Activated CD4-positive, CD25-positive, alpha-beta regulatory T cell treated with anti-CD3 and anti-CD28 coated beads, Interleukin-2, amount 50 U/mL, for 24 hours (primary cell): ENCODE measurements at regions not wholly inside any gene's neighbourhood (a gene's known extent, or its start where the extent isn't known, plus 50 kb on each side); places are given as distances from the start of the nearest gene placed in this dataset.

ENCODE experiments used
- ATAC-seq, 2 donors: fragments of 150-1000 bp; cut with Tn5 transposase; one replicate each; pipeline ENCODE4 v1.10.0; 2021; ENCODE audit warnings: mild to moderate bottlenecking in 1 of 2, moderate library complexity in 1 of 2

DNA sequence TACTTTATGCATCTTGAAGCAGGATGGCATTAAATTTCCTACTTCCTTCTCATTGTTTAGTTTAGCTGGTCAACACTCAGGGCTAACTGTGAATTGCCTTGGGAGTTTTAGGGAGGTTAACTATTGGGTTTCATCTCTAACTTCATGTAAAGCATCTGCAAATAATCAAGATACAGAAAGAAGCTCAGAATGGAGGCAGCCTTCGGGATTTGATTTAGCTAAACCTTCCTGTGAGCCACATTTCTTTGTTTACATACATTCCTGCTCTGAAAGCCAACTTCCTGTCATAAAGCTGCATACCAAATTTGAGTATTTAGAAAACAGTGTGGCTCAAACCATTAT lies 131.7 kb upstream of the PCDH18 start:
- no peak for ATAC-seq

GRCh38 chr4:137663251-137664045 lies 131.2 kb upstream of the PCDH18 start:
- no peak for ATAC-seq

- ATAC-seq, result no peak
These were observed 129.4 kb upstream of the PCDH18 start for GRCh38 chr4:137661693-137662092.

DNA sequence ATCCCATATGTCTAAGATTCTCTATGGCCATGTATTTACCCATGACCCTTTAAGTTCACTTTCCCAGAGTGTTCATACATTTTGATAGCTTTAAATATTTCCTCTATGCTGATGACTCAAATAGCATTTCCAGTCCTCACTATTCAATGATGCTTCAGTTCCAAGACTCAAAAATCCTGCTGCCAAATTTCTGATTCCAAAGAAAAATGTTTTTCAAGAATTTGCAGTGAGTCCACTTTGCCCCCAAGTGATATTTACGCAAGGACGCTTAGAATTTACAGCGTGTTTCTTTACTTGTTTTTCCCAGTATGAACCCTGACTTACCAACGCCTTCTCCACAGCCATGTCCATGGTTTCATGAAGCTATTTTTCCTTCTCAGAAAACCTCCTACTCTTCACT lies 127.9 kb upstream of the PCDH18 start:
- no peak for ATAC-seq

- ATAC-seq, result no peak
These were observed 127.1 kb upstream of the PCDH18 start for GRCh38 chr4:137659431-137659830.

GRCh38 chr4:137656661-137657060 lies 124.4 kb upstream of the PCDH18 start:
- no peak for ATAC-seq

- no peak for ATAC-seq
These were observed 123.0 kb upstream of the PCDH18 start for GRCh38 chr4:137655302-137655701.

DNA sequence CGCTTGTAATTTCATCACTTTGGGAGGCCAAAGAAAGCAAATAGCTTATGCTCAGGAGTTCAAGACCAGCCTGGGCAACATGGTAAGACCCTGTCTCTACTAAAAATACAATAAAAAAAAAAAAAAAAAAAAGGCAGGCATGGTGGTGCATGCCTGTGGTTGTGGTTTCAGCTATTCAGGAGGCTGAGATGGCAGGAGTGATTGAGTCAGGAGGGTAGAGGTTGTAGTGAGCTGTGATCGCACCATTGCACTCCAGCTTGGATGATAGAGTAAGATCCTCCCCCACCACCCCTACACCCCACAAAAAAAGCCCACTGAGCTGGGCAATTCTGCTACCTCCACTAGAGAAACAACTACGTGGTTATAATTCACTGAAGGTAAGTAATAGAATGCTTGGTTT lies 118.8 kb upstream of the PCDH18 start:
- ATAC-seq, result no peak

DNA sequence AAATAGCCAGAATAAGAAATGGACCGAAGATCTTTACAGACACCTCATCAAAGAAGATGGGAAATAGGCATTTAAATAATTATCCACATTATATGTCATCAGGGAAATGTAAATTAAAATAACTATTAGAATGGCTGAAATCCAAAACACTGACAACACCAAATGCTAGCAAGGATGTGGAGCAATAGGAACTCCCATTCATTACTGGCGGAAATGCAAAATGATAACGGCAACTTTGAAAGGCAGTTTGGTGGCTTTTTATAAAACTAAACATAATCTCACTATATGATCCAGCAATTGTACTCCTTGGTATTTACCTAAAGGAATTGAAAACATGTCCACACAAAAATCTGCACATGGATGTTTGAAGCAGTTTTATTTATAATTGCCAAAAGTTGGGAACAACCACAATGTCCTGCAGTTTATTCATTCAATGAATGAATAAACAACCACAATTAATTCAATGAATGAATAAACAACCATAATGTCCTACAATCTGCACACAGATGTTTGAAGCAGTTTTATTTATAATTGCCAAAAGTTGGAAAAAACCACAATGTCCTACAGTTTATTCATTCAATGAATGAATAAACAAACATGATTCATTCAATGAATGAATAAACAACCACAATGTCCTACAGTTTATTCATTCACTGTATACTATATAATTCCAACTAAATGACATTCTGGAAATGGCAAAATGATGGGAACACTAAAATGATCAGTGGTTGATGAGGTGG lies 117.6 kb upstream of the PCDH18 start:
- no peak for ATAC-seq

DNA sequence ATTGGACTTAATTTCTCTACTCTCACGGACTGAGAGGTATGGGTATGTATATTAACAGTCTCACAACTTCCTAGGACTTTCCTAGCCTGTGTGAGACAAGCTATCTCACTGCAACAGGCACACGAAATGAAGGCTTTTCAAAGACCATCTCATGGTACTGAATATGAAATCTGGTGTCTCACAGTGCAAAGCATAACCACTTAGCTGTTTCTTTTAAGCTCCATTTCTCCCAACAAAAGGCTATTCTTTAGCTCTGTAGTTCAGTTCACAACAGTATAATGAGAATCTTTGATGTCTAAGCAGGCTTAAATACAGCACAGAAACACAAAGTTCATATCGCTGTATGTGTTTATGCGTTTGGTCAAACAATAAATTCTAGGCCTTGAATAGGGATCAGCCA lies 116.2 kb upstream of the PCDH18 start:
- ATAC-seq, result no peak

GRCh38 chr4:137647375-137647774 lies 115.1 kb upstream of the PCDH18 start:
- ATAC-seq, result no peak

- no peak for ATAC-seq
These were observed 111.9 kb upstream of the PCDH18 start for GRCh38 chr4:137644201-137644600.

DNA sequence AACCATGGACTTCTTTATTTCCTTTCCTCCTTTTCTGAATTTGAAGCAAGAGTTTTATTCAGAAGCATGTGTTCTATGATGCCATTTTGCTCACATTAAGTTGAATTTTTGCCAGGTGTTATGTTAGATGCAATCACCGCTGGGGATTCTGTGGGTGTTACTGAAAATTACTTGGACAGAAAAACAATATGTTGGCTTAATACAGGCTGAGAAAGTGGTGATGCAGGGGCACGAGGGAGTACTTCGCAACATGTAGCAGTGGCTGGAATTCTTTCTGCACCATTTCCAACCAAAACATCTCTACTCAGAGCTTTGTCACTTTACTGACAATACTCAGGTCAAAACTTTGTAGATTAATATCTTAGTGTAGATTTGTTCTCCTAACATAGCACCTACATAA lies 109.2 kb upstream of the PCDH18 start:
- ATAC-seq, result no peak

GRCh38 chr4:137640838-137641158 lies 108.5 kb upstream of the PCDH18 start:
- no peak for ATAC-seq

GRCh38 chr4:137640156-137640837 lies 108.0 kb upstream of the PCDH18 start:
- ATAC-seq, result no peak

GRCh38 chr4:137638934-137639333 lies 106.6 kb upstream of the PCDH18 start:
- ATAC-seq, result no peak

GRCh38 chr4:137635601-137636000 lies 103.3 kb upstream of the PCDH18 start:
- ATAC-seq, result no peak

GRCh38 chr4:137635108-137635507 lies 102.8 kb upstream of the PCDH18 start:
- ATAC-seq, result no peak

DNA sequence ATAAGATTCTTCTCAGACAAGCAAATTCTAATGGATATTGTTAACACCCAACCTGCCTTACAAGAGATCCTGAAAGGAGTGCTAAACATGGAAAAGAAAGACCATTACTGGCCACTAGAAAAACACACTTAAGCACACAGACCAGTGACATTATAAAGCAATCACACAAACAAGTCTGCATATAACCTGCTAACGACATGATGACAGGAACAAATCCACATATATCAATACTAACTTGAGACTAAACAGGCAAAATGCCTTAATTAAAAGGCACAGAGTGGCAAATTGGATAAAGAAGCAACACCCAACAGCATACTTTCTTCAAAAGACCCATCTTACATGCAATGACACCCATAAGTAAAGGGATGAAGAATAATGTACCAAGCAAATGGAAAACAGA lies 100.5 kb upstream of the PCDH18 start:
- no peak for ATAC-seq

DNA sequence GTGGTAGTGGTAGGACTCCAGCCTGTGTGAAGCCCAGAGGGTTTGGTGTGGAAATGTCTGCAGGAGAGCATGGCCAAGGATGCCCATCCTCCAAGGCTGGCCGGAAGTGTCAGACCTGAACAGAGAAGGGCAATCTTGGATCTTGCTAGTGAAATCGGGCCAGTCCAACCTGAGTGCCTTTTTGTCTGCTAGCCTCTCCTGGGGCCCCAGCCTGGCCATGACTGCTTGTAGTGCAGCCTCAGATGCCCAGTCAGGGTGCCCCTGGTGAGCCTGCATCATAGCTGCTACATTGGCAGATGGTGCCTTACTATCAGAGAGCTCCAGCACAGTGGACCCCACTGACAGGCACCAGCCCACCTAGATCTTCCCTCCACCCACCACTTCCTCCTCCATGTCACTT lies 99.3 kb upstream of the PCDH18 start:
- no peak for ATAC-seq

DNA sequence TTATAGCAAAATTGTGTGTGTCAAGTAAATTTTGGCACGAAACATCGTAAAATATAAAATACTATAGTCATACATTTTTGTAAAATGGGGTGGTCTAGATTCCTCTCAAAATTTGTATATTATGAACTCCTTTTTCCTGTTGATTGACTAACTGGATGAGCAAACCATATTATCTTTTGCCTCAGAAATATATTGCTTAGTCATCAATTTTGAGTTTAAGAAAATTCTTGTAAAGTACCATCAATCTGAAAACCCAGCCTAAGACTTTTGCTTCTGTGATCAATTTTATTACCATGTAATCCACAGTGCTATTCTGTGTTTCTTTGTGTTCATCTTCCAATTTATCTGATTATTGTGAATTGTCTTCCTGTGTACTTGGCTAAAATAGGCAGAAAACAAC lies 98.0 kb upstream of the PCDH18 start:
- no peak for ATAC-seq

DNA sequence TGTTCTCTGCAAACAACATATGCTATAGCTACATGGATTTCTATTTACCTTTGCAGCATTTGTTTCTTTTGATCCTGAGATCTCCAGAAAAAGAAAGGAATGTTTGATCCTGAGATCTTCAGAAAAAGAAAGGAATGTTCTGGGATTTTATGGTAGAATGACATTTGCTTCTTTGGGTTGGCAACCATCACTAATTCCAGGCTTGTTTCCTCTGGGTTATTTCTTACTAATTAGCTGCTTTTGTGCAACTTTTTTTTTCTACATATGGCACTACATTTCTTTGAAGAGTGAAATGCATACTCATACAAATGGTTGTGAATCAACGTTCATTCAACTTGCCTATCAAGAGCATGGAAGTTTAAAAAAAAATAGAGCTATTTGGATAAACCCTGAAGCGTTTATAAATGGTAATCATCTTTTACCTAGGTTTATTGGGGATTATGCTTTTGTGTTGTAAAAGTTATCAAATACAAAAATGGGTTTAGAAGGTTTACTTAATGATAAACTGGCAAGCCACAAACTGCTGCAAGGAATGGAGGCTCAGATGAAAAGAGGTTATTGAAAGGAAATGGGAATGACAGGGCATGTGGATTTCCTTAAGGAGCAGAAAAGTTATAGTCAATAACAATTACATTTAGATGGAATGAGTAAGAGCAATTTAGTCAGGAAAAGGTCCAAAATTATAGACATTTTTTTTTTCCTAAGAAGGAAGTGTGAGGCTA lies 95.6 kb upstream of the PCDH18 start:
- ATAC-seq, result no peak

DNA sequence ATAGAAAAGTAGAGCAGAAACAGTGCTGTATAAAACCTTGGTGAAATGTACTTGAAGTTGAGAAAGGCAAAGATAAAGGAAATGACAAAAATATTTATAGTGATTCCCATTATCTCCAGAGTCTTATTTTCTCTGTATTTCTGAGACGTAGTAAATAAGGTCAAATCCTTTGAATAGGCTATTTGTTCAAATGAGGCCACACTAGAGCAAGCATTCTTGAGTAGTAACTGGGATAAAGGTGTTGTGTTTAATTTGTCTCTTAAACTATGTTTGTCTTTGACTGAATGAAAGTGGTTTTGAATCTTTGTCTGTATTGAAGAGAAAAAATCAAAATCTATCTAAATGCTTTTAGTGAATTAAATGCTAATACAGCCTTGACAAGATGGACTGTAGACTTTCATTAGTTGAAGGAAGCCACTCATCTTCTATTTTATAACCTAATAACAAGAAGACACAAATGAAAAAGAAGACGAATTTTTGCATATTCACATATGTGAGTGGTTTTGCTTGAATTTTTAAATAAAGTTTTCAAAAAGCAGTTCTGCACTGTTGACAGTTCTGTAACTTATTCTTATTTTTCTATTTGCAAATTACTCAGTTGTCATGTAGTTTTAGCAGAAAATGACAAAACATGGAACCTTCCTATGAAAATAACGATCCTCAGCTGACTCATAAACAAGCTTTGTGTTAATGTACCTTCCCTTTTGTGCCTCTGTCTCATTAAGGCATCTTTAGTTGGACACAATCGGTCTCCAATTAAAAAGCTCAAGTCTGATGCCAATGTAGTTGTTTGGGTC lies 94.8 kb upstream of the PCDH18 start:
- ATAC-seq, result no peak
